ENCODE measurements at regions not wholly inside any gene's neighbourhood (a gene's known extent, or its start where the extent isn't known, plus 50 kb on each side); places are given as distances from the start of the nearest gene placed in this dataset.

DNA sequence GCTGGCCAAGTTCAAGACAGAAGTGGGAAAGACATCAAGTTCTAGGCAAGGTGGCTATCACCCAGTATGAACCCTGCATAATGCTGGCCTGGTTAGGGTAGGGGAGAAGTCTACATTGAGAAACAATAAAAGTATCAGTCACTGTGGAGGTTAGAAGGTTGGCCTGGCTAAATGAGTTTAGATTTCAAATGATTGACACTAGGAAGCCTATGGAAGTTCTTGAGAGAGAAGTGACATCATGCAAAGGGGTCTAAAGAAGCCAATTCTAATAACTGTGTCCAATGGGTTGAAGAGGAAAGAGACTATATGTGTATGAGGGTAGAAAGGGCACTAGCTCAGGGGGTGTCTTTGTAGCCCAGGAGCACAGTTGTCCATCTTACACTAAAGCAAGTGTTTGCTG lies 98.5 kb upstream of the MBIP start:
- TF ChIP-seq CTCF (IDR thresholded peaks at IDR 0.05) (no peak), POLR2A (IDR thresholded peaks at IDR 0.05; ENCODE audit: low read depth) (no peak), EP300 (IDR thresholded peaks at IDR 0.05) (no peak)

All from esophagus muscularis mucosa (tissue), 4 donors.